CD4-positive, alpha-beta T cell (primary cell): ENCODE measurements at regions not wholly inside any gene's neighbourhood (a gene's known extent, or its start where the extent isn't known, plus 50 kb on each side); places are given as distances from the start of the nearest gene placed in this dataset.

Experiments
- ATAC-seq: fragments of 200-7000 bp; cut with Tn5 transposase; one replicate; pipeline ENCODE4 v1.10.0; 2022; ENCODE audit warnings: mild to moderate bottlenecking; ENCODE audit not compliant: poor library complexity
- CTCF ChIA-PET: fragments of 350-600 bp; sonication (Branson Sonifier 250); formaldehyde crosslinking; loops from one replicate; lab custom pipeline; 2021; ENCODE audit warnings: antibody characterized with exemption, inconsistent platforms; lab: Charles Lee
- POLR2A ChIA-PET: fragments of 350-600 bp; sonication (Branson Sonifier 250); formaldehyde crosslinking; loops from one replicate; lab custom pipeline; 2021; ENCODE audit warnings: antibody characterized with exemption, inconsistent platforms; lab: Charles Lee
- DNase-seq, 14 experiments: peaks; one replicate each; pipeline ENCODE4 v3.0.0-alpha.2; 2013 to 2020; ENCODE audit warnings: mixed read lengths in 2 of 14
- H3K27ac ChIP-seq, 2 donors: one replicate each; pipeline versions ENCODE4 v1.5.1 to v1.7.0; 2013; ENCODE audit warnings: low read length in 2 of 2, low read depth in 1 of 2, mild to moderate bottlenecking in 1 of 2
- H3K27me3 ChIP-seq, 2 experiments: 1 replicate in 1 of 2; 2 replicates in 1 of 2; pipeline versions ENCODE4 v1.6.1 to v1.7.0; 2013; ENCODE audit warnings: low read length in 2 of 2, control low read depth in 1 of 2, mild to moderate bottlenecking in 1 of 2, moderate library complexity in 1 of 2; ENCODE audit not compliant: insufficient read depth in 2 of 2, control insufficient read depth in 1 of 2
- H3K36me3 ChIP-seq: one replicate; pipeline ENCODE4 v1.6.1; 2013; ENCODE audit warnings: low read length, control low read depth; ENCODE audit not compliant: insufficient read depth
- H3K4me1 ChIP-seq: one replicate; pipeline ENCODE4 v1.6.1; 2013; ENCODE audit warnings: low read length, control low read depth; ENCODE audit not compliant: insufficient read depth
- H3K4me3 ChIP-seq: one replicate; pipeline ENCODE4 v1.5.1; 2013; ENCODE audit warnings: mild to moderate bottlenecking, low read length, moderate library complexity
- H3K9me3 ChIP-seq, 2 experiments: 1 replicate in 1 of 2; 2 replicates in 1 of 2; pipeline versions ENCODE4 v1.6.1 to v1.7.0; 2013; ENCODE audit warnings: low read length in 2 of 2, mild to moderate bottlenecking in 2 of 2, control low read depth in 1 of 2, moderate library complexity in 1 of 2; ENCODE audit not compliant: control insufficient read depth in 1 of 2, insufficient read depth in 1 of 2
- H3K27ac Mint-ChIP-seq: one replicate; pipeline ENCODE4 v1.8.0; 2020; ENCODE audit warnings: mixed read lengths
- H3K27me3 Mint-ChIP-seq: one replicate; pipeline ENCODE4 v1.8.0; 2021; ENCODE audit warnings: mixed read lengths
- H3K36me3 Mint-ChIP-seq: one replicate; pipeline ENCODE4 v1.8.0; 2021; ENCODE audit warnings: low read depth, mixed read lengths
- H3K4me1 Mint-ChIP-seq: one replicate; pipeline ENCODE4 v1.8.0; 2021; ENCODE audit warnings: low read depth, mixed read lengths
- H3K4me3 Mint-ChIP-seq: one replicate; pipeline ENCODE4 v1.8.0; 2020; ENCODE audit warnings: mild to moderate bottlenecking, mixed read lengths
- H3K9me3 Mint-ChIP-seq: one replicate; pipeline ENCODE4 v1.8.0; 2020; ENCODE audit warnings: mixed read lengths
- CTCF ChIP-seq: fragments of 200-600 bp; IDR thresholded peaks from one replicate; pipeline ENCODE4 v1.8.0; 2022; ENCODE audit warnings: antibody characterized with exemption, mild to moderate bottlenecking
- intact Hi-C, 2 experiments: fragments of 100-400 bp; cut with DNase I in 1 of 2; cut with micrococcal nuclease in 1 of 2; formaldehyde crosslinking; loops; one replicate each; pipeline versions ENCODE4 v1.15.1 to v1.9.0; 2023 to 2025; cut with DNase I, micrococcal nuclease

DNA sequence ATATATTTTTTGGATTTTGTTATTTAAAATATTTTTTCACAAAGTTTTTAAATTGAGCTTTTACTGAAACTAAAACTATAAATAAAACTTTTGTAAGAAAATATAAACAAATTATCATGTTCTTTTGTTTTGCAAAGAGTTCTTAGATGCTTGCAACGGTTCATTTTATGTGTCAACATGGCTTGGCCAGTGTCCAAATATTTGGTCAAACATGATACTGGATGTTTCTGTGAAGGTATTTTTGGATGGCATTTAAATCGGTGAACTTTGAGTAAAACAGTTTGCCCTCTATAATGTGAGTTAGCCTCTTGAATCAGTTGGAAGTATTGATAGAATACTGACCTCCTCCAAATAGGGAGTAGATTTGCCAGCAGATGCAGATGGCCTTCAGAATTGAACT, 612.6 kb upstream of the NECTIN3 start:
- Mint-ChIP-seq H3K36me3 (no peaks in the 10 kb centered on the region), H3K27ac (no peak overlapping the region), H3K4me1 (no peaks in the 10 kb centered on the region), H3K27me3 (no peaks in the 10 kb centered on the region), H3K4me3 (no peak overlapping the region), H3K9me3 (peaks cover 3% of the 10 kb centered on the region)
- ATAC-seq (no peak), DNase-seq (no peak)
- TF ChIP-seq CTCF = no peak
- H3K9me3 ChIP-seq = no peaks in the 10 kb centered on the region
- H3K4me3 ChIP-seq = no peak overlapping the region
- no peaks in the 10 kb centered on the region for H3K4me1 ChIP-seq
- H3K27me3 ChIP-seq = no peaks in the 10 kb centered on the region
- no peaks in the 10 kb centered on the region for H3K36me3 ChIP-seq
- H3K27ac ChIP-seq = no peak overlapping the region
- CTCF ChIA-PET = no interaction called here
- POLR2A ChIA-PET = no interaction called here
- intact Hi-C loops = no loop called here

DNA sequence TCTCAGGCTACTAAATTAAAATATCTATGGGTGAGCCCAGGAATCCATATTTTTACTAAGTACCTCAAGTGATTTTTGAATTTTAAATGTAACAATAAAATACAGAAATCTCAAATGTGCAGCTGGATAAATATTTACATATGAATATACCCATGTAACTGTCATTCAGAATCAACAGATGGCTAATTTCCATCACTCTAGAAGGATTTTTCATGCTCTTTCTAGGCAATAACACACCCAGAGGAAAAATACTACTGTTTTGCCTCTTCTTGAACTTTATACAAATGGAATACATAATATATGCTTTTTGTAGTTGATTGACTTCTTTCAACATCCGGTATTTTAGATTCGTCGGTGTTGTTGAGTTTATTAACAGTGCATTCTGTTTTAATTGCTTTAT, 601.3 kb upstream of the NECTIN3 start:
- POLR2A ChIA-PET = no interaction called here
- no peak for TF ChIP-seq CTCF
- no peaks in the 10 kb centered on the region for H3K9me3 Mint-ChIP-seq
- no peak overlapping the region for H3K27ac Mint-ChIP-seq
- no peaks in the 10 kb centered on the region for H3K36me3 ChIP-seq
- no peaks in the 10 kb centered on the region for H3K4me1 ChIP-seq
- intact Hi-C loops = no loop called here
- no peaks in the 10 kb centered on the region for H3K27me3 ChIP-seq
- H3K4me1 Mint-ChIP-seq = no peaks in the 10 kb centered on the region
- no peaks in the 10 kb centered on the region for H3K9me3 ChIP-seq
- ATAC-seq = no peak
- peaks cover 17% of the 10 kb centered on the region for H3K27me3 Mint-ChIP-seq
- CTCF ChIA-PET = no interaction called here
- DNase-seq = no peak
- no peak overlapping the region for H3K27ac ChIP-seq
- H3K36me3 Mint-ChIP-seq = no peaks in the 10 kb centered on the region
- no peak overlapping the region for H3K4me3 ChIP-seq
- no peak overlapping the region for H3K4me3 Mint-ChIP-seq

DNA sequence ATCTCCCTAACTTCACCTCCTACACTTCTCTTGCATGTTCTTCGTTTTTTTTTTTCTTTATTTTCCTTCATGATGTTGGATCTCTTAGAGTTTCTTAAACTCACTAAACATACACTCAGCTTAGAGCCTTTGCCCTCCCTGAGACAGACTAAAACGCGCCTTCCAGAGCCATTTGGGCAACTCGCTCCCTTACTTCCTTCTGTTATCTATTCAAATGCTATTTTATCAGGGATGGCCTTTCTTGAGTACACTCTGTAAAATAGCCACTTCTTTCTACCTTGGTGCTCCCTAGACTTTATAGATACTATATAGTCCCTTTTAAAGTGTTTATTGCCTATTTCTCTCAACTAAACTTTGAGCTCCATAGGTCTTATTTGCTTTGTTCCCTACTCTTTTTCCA, 598.2 kb upstream of the NECTIN3 start:
- H3K4me3 ChIP-seq = no peak overlapping the region
- H3K36me3 ChIP-seq = no peaks in the 10 kb centered on the region
- Mint-ChIP-seq H3K27ac (no peak overlapping the region), H3K27me3 (peaks cover 12% of the 10 kb centered on the region), H3K4me1 (no peaks in the 10 kb centered on the region), H3K4me3 (no peak overlapping the region), H3K9me3 (no peaks in the 10 kb centered on the region), H3K36me3 (no peaks in the 10 kb centered on the region)
- ChIA-PET CTCF (no interaction called here), POLR2A (no interaction called here)
- intact Hi-C loops = no loop called here
- no peak for TF ChIP-seq CTCF
- H3K27ac ChIP-seq = no peak overlapping the region
- H3K9me3 ChIP-seq = no peaks in the 10 kb centered on the region
- no peaks in the 10 kb centered on the region for H3K4me1 ChIP-seq
- ATAC-seq (no peak), DNase-seq (no peak)
- H3K27me3 ChIP-seq = no peaks in the 10 kb centered on the region
